T-helper 2 cell treated with Interferon-gamma antibody and Interleukin-4, amounts not matched to agents 100 ng/mL and 5 ng/mL, for 36 hours (primary cell): ENCODE measurements at regions not wholly inside any gene's neighbourhood (a gene's known extent, or its start where the extent isn't known, plus 50 kb on each side); places are given as distances from the start of the nearest gene placed in this dataset.

ENCODE experiments used
- intact Hi-C: fragments of 100-400 bp; cut with micrococcal nuclease; formaldehyde crosslinking; loops from one replicate; pipeline ENCODE4 v1.15.1; 2023

GRCh38 chr10:57790703-57791102 lies 477.0 kb downstream of the IPMK start:
- intact Hi-C loops = no loop called here

DNA sequence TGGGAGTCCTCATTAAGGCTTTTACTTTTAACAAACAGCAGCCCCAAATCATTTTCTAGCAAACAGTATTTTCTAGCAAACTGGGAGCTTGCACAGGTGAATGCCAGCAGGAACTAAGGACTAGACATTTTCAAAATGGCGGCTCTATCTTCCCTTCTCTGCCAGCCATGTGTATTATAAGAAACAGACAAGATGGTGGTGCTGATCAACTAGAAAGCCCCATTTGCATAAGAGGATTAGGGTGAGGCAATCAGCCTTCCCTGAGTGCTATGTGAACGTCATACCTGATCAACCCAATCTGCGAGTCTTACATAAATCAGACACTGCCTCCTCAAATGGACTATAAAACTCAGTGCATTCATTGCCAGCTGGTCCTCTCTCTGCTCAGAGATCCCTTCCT lies 479.6 kb downstream of the IPMK start:
- intact Hi-C loops = no loop called here

DNA sequence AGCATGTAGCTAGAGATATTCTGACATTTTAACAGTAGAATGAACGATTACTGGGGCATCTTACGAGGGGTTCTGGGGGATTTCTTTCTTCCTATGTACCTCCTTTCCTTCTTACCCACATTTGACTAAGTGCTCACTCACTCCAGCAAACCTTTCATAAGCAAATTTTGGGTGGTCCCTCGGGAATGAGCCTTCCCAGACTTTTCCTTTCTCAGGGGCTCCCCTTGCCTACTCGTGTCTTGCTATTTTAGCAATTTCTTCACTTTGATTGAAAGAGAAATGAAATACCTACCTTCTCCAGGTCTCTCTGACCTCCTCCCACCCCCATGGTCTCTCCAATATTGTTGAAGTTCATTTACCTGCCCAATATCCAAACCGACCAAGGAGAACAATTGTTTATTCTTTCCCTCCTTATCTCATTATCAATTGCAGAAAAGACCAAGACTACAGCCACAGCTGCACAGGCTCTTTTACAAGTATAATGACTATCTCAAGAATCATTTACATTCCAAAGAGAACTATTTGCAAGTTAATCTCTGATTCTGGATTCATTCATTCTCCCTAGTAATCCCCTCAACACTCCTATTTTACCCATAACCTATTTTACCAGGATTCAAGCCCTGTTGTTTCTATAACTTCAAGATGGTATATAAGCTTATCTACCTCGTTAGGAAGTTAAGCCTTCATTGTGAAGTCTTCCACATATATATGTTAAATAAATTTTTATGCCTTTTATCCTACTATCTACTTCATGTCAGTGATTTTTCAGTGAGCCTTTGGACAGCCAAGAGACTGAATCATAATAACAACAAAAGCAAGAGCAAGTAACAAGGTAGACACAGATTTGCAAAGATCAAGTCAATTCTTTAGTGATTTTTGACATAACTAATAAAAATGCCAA lies 480.6 kb downstream of the IPMK start:
- intact Hi-C loops = no loop called here

- intact Hi-C loops = no loop called here
Observed at GRCh38 chr10:57786331-57786730, 481.4 kb downstream of the IPMK start.

DNA sequence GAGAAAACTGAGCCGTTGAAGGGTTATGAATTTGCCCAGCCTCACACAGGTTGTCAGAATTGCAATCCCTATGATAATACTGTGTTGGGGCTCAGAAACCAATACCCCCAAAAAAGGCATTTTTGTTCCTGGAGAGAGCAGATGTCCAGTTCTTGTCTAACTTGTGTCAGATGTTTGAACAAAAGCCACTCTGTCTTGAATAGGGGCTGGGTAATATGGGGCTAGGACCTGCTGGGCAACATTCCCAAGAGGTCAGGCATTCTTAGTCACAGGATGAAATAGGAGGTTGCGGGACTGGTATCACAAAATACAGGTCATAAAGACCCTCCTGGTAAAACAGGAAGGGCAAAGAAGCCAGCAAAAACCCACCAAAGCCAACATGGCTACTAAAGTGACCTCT lies 482.1 kb downstream of the IPMK start:
- intact Hi-C loops = no loop called here

DNA sequence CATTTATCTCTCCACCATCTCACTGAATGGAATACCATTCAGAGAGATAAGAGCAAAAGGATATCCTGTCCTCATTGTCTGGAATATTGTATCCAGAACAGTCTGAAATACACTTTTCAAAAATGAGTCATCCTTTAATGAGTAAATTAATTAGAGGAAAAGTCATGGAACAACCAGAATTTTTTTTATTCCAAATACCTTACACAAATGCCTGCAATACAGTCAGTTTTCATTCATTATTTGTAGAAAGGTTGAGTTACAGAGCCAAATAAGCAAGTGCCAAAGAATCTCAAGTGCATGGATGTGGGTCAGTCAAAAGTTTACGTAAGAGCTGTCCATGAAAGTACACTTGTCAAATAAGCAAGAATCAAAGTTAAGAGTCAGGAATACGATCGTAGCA lies 482.6 kb downstream of the IPMK start:
- intact Hi-C loops = no loop called here

DNA sequence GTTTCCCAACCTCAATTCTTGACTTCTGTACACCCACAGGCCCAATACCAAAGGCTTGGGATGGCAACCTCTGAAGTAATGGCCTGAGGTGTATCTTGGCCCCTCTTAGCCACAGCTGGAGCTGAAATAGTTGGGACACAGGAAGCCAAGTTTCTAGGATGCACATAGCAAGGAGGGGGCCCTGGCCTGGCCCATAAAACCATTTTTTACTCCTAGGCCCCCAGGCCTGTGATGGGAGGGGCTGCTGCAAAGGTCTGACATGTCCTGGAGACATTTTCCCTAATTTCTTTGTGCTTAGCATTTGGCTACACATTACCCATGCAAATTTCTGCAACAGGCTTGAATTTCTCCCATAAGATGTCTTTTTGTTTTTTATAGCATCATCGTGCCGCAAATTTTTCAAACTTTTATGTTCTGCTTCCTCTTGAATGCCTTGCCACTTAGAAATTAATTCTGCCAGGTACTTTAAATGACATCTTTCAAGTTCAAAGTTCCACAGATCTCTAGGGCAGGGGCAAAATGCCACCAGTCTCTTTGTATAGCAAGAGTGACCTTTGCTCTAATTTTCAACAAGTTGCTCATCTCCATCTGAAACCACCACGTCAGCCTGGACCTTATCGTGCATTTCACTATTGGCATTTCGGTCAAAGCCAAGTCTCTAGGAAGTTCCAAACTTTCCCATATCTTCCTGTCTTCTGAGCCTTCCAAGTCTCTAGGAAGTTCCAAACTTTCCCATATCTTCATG lies 490.8 kb downstream of the IPMK start:
- intact Hi-C loops = no loop called here

- intact Hi-C loops = no loop called here
Observed at GRCh38 chr10:57775250-57775649, 492.4 kb downstream of the IPMK start.

DNA sequence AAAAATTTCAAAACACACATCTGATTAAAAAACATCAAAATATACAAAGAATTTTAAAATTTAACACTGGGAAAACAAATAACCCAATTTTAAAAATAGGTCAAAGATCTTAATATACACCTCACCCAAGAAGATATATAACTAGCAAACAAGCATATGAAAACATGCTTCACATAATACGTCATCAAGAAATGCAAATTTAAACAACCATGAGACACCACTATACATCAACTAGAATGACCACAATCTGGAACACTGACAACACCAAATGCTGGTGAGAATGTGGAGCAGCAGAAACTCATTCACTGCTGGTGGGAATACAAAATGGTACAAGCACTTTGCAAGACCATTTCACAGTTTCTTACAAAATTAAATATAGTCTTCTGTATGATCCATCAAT lies 498.4 kb downstream of the IPMK start:
- intact Hi-C loops = no loop called here

DNA sequence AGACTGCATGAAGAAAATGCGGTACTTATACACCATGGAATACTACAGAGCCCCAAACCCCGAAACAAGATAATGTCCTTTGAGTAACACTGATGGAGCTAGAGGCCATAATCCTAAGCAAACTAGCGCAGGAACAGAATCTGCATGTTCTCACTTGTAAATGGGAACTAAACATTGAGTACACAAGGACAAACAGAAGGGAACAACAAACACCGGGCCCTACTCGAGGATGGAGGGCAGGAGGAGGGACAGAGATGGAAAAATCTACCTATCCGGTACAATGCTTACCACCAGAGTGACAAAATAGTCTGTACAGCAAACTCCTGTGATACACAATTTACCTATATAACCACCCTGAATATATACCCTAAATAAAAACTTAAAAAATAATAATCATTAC lies 507.9 kb downstream of the IPMK start:
- intact Hi-C loops = no loop called here

GRCh38 chr10:57754803-57755202 lies 512.9 kb downstream of the IPMK start:
- intact Hi-C loops = no loop called here

DNA sequence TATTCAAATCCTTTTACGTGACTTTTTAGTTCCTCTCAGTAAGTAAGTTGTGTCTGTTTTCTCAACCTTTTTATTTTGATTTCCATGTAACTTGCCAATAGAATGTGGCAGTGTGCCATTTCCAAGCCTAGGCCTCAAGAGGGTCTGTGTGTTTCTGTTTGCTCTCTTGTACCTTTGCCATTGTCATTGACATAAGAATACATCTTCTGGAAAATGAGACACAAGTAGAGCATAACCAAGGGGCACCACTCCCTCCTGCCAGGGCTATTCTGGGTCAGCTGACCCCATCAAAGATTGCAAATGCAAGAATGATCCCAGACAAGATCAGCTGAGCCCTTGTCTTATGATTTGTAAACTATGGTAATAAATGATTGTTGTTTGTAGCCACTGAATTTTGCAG lies 524.0 kb downstream of the IPMK start:
- intact Hi-C loops = no loop called here

GRCh38 chr10:57741751-57742150 lies 525.9 kb downstream of the IPMK start:
- intact Hi-C loops = no loop called here

- intact Hi-C loops = no loop called here
Observed at GRCh38 chr10:57723305-57723704, 544.4 kb downstream of the IPMK start.

DNA sequence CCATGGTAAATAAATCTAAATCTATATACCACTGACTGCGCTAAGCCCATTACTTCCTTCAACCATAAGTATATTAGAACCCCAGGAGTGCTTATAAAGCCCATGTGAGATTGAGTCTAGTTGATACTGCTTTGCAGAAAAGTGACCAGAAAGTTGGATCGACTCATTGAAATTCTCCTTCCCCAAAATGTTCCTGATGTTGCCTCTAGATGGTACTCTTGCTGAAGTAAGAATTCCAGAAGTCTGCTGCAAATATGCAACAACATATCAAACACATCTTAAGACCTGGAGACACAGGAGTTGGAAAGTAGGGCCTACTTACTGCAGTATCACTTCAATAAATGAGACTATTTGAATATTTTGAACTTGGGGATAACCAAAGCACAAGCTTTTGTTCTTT lies 550.8 kb downstream of the IPMK start:
- intact Hi-C loops = no loop called here

DNA sequence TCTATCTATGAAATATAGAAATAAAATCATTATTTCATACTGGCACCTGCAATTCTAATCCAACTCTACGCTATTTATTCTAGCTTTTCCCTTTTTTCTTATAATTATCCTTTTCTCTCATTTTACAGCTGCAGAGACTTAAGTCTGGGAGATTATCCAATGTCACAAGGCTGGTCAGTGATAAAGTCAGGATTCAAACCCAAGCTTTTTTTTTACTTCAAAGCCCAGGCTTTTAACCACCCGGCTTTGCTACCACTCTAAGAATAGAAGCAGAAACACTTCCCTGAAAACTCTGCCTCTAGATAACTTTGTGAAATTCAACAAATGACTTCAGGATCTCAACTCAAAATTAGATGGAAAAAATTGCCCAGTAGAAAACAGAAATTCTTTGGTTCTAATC lies 552.5 kb downstream of the IPMK start:
- intact Hi-C loops = no loop called here

GRCh38 chr10:57707300-57707658 lies 560.4 kb downstream of the IPMK start:
- intact Hi-C loops = no loop called here

DNA sequence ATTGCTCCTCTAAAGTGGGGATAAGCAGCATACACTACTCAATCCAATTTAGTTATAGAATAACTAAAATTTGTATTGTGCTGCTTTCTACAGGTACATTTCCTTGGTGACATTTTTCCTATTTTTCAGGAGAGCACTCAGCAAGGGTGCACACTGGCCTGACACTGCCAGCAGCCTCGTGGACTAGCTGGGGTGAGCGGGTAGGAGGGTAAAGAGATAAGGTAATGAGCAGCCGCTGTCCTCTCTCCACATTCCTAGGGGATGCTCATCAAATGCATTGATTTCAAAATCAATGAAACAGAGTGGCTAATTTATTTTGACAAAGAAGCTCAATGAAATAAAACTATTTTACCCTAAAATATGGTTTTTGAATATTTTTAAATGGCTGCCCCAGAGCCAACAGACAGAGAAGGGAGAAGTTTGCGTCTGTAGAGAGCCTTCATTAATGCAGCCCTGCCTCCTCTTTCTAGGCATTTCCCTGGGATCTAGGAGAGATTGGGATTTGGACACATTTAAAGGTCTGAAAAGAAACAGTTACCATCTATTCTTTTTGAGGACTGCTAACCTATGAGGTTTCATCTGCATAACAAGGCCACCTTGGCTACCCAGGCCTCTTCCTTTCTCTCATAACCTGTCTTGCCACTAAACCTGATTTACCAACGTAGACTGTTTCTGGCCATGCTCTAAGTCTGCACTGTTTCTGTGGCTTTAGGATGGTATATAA lies 561.0 kb downstream of the IPMK start:
- intact Hi-C loops = no loop called here

GRCh38 chr10:57706016-57706415 lies 561.7 kb downstream of the IPMK start:
- intact Hi-C loops = no loop called here

DNA sequence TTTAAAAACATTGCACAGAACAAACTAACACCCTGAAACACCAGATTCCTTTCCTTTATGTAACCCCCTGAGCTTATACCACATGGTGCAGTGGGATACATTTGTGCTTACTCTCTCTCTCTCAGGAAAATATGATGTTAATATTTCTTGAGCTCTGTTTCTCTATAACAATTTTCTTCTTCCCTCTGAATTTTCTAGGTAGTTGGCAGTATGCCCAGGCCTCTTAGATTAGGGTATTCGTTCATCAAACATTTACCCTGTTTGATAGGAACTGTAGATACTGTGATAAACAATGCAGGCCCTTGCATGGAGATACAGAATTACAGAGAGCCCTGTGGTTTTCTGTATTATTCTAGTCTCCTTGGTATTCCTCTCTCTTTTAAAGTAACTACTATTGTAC lies 567.8 kb downstream of the IPMK start:
- intact Hi-C loops = no loop called here

DNA sequence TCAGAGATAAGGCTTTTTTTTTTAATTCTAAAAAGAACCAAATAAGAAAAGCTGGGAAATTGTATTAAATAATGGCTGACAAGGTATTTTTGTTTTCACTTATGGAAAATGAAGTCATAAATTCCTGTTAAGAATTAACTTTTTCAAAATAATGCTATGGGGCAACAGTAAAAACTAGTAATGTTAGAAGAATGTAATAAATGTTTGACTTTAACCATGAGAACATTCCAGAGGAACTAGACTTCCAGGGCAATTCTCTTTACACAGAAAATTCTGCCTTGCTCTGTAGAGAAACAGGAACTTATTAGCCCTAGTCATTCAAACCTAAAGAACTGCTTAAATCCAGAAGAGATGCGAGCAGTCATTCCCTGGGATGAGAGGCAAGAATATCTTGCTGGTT lies 571.1 kb downstream of the IPMK start:
- intact Hi-C loops = no loop called here

DNA sequence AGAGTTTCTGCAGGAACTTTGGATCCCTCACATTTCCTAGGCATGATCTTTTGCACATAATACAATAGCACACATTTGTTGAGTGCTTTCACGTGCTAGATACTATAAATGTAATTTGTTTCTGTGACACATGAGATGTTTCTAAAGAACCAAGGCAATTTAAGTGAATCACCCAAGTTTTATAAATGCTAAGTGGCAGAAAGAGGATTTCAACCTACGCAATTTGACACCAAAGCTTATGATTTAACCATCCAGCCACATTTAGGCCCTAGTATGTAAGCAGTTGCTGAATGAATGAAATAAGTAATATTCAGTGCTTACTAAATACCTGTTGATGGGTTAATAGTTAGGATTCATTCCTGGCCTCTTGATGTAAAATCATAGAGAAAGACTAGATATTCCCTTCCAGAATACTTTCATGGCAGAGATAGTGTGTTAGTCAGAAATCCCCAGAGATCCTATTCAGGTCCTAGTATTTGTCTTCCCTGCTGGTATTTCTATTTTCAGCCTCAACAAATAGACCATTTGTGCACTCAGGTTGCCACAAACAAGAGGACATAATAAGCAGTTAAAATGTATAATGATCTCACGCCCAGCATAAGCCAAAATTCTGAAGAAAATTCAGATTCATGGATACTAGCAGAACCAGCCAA lies 572.6 kb downstream of the IPMK start:
- intact Hi-C loops = no loop called here
